ENCODE measurements at regions not wholly inside any gene's neighbourhood (a gene's known extent, or its start where the extent isn't known, plus 50 kb on each side); places are given as distances from the start of the nearest gene placed in this dataset.

GRCh38 chr2:126808929-126809328 is 89.8 kb upstream of the TEX51 start:
- no peaks in the 10 kb centered on the region for H3K9me3 ChIP-seq
- TF ChIP-seq CTCF (IDR thresholded peaks at IDR 0.05), result no peak
- no peaks in the 10 kb centered on the region for H3K4me1 ChIP-seq
- H3K4me3 ChIP-seq, result no peak overlapping the region
- intact Hi-C loops (cut with DNase I; ENCODE audit: low total_unique reads), result no loop called here
- no peaks in the 10 kb centered on the region for H3K27me3 ChIP-seq
- DNase-seq, result no peak
- no peak overlapping the region for H3K27ac ChIP-seq
- no peaks in the 10 kb centered on the region for H3K36me3 ChIP-seq

- Histone ChIP-seq H3K27me3 (no peaks in the 10 kb centered on the region), H3K36me3 (no peaks in the 10 kb centered on the region), H3K27ac (no peak overlapping the region), H3K4me1 (no peaks in the 10 kb centered on the region), H3K9me3 (no peaks in the 10 kb centered on the region), H3K4me3 (no peak overlapping the region)
- intact Hi-C loops (cut with DNase I; ENCODE audit: low total_unique reads), result no loop called here
- no peak for DNase-seq
- TF ChIP-seq CTCF (IDR thresholded peaks at IDR 0.05), result no peak
Observed at GRCh38 chr2:126809340-126809739, 89.3 kb upstream of the TEX51 start.

GRCh38 chr2:126810001-126810400 is 88.7 kb upstream of the TEX51 start:
- intact Hi-C loops (cut with DNase I; ENCODE audit: low total_unique reads), result no loop called here
- Histone ChIP-seq H3K27ac (no peak overlapping the region), H3K4me1 (no peaks in the 10 kb centered on the region), H3K36me3 (no peaks in the 10 kb centered on the region), H3K4me3 (no peak overlapping the region), H3K9me3 (no peaks in the 10 kb centered on the region), H3K27me3 (no peaks in the 10 kb centered on the region)
- no peak for TF ChIP-seq CTCF (IDR thresholded peaks at IDR 0.05)
- no peak for DNase-seq

GRCh38 chr2:126811101-126811500 is 87.6 kb upstream of the TEX51 start:
- intact Hi-C loops (cut with DNase I; ENCODE audit: low total_unique reads), result no loop called here
- no peak for DNase-seq
- no peak for TF ChIP-seq CTCF (IDR thresholded peaks at IDR 0.05)
- Histone ChIP-seq H3K4me3 (no peak overlapping the region), H3K4me1 (no peaks in the 10 kb centered on the region), H3K27ac (no peak overlapping the region), H3K27me3 (no peaks in the 10 kb centered on the region), H3K9me3 (no peaks in the 10 kb centered on the region), H3K36me3 (no peaks in the 10 kb centered on the region)

- no peak for TF ChIP-seq CTCF (IDR thresholded peaks at IDR 0.05)
- no peaks in the 10 kb centered on the region for H3K36me3 ChIP-seq
- no peaks in the 10 kb centered on the region for H3K4me1 ChIP-seq
- H3K4me3 ChIP-seq, result no peak overlapping the region
- DNase-seq, result no peak
- no peaks in the 10 kb centered on the region for H3K27me3 ChIP-seq
- H3K9me3 ChIP-seq, result peaks cover 0 to 3% (median 0%) of the 10 kb centered on the region in 3 donors
- H3K27ac ChIP-seq, result no peak overlapping the region
- intact Hi-C loops (cut with DNase I; ENCODE audit: low total_unique reads), result no loop called here
Observed at GRCh38 chr2:126817172-126817571, 81.5 kb upstream of the TEX51 start.

- H3K27ac ChIP-seq, result no peak overlapping the region
- H3K36me3 ChIP-seq, result no peaks in the 10 kb centered on the region
- H3K9me3 ChIP-seq, result peaks cover 0 to 3% (median 0%) of the 10 kb centered on the region in 3 donors
- no peak for DNase-seq
- H3K4me3 ChIP-seq, result no peak overlapping the region
- H3K27me3 ChIP-seq, result no peaks in the 10 kb centered on the region
- no peaks in the 10 kb centered on the region for H3K4me1 ChIP-seq
- TF ChIP-seq CTCF (IDR thresholded peaks at IDR 0.05), result no peak
- intact Hi-C loops (cut with DNase I; ENCODE audit: low total_unique reads), result no loop called here
Observed at GRCh38 chr2:126822115-126822514, 76.6 kb upstream of the TEX51 start.

Data from tibial artery (tissue), 4 donors.